ENCODE measurements at regions not wholly inside any gene's neighbourhood (a gene's known extent, or its start where the extent isn't known, plus 50 kb on each side); places are given as distances from the start of the nearest gene placed in this dataset.

DNA sequence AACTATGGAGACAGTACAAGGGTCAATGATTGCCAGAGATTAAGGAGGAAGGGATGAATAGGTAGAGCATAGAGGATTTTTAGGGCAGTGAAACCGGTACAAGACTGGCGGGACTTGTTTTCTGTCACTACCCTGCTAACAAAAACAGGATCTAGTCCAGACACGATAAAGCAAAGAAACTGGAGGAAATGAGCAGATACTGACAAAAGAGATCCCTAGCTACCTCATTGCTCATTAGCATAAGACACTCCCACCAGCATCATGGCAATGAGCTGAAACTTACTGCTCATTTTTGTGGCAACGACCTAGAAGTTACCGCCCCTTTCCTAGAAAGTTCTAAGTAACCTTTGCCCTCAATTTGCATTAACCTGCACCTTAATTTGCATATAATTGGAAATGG is 131.2 kb downstream of the ETAA1 start:
- H3K4me3 ChIP-seq (replicated peaks in 1 of 3; ENCODE audit: low read depth in 2 of 3, low read length in 3 of 3), result no peak overlapping the region
- no peak overlapping the region for H3K9ac ChIP-seq (ENCODE audit: insufficient read depth, low read length, poor library complexity, severe bottlenecking)
- no peaks in the 10 kb centered on the region for H3K4me1 ChIP-seq (ENCODE audit: control insufficient read depth in 1 of 2, insufficient read depth in 2 of 2, low read length in 2 of 2)
- Mint-ChIP-seq H3K4me1 (no peaks in the 10 kb centered on the region), H3K27me3 (ENCODE audit: low read depth in 3 of 3) (no peaks in the 10 kb centered on the region), H3K4me3 (no peak overlapping the region), H3K9me3 (peaks cover 0 to 14% (median 3%) of the 10 kb centered on the region in 7 donors), H3K27ac (no peak overlapping the region), H3K36me3 (no peaks in the 10 kb centered on the region)
- intact Hi-C loops (cut with micrococcal nuclease), result no loop called here
- no peak overlapping the region for H2AFZ ChIP-seq (ENCODE audit: insufficient read depth, low read depth, low read length, poor library complexity, severe bottlenecking)
- no peaks in the 10 kb centered on the region for H3K27me3 ChIP-seq (ENCODE audit: control insufficient read depth in 2 of 2, insufficient read depth in 2 of 2, low read length in 2 of 2)
- H4K20me1 ChIP-seq (ENCODE audit: insufficient read depth, low read length), result no peaks in the 10 kb centered on the region
- H3K9me3 ChIP-seq (replicated peaks in 1 of 2; ENCODE audit: control insufficient read depth in 1 of 2, insufficient read depth in 1 of 2, low read length in 2 of 2), result peaks cover 0 to 4% of the 10 kb centered on the region in 2 donors
- no peak overlapping the region for H3K4me2 ChIP-seq (replicated peaks; ENCODE audit: extremely low read depth, low read length, poor library complexity, severe bottlenecking)
- TF ChIP-seq, protein P1, sequence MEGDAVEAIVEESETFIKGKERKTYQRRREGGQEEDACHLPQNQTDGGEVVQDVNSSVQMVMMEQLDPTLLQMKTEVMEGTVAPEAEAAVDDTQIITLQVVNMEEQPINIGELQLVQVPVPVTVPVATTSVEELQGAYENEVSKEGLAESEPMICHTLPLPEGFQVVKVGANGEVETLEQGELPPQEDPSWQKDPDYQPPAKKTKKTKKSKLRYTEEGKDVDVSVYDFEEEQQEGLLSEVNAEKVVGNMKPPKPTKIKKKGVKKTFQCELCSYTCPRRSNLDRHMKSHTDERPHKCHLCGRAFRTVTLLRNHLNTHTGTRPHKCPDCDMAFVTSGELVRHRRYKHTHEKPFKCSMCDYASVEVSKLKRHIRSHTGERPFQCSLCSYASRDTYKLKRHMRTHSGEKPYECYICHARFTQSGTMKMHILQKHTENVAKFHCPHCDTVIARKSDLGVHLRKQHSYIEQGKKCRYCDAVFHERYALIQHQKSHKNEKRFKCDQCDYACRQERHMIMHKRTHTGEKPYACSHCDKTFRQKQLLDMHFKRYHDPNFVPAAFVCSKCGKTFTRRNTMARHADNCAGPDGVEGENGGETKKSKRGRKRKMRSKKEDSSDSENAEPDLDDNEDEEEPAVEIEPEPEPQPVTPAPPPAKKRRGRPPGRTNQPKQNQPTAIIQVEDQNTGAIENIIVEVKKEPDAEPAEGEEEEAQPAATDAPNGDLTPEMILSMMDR (IDR thresholded peaks at IDR 0.05), result no peak
- no peak for DNase-seq
- 80% methylated on average over 1 of the region's 5 CpGs for whole genome bisulfite sequencing (ENCODE audit: insufficient coverage)
- H3K79me2 ChIP-seq (ENCODE audit: insufficient read depth, low read length), result no peaks in the 10 kb centered on the region
- no peaks in the 10 kb centered on the region for H3K36me3 ChIP-seq (replicated peaks in 1 of 2; ENCODE audit: control insufficient read depth in 1 of 2, insufficient read depth in 2 of 2, low read length in 2 of 2)
- H3K27ac ChIP-seq (ENCODE audit: low read depth in 1 of 2, low read length in 2 of 2), result no peak overlapping the region

DNA sequence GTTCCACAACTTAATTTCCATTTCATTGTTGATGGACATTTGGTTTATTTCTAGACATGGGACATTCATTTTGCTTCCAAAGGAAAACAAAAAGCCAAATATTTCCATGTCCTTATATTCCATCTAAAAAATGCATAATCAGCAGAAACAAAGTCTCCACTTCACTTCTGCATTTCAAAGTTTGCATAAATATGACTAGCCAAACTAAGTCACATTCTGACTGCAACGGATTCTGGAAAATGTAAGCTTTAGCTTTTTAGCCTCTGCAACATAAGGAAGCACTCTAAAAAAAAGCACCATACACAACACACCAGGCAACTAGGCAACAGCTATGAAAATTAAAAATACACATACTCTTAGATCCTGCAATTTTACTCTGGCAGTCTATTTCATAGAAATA is 135.3 kb downstream of the ETAA1 start:
- no peak overlapping the region for H2AFZ ChIP-seq (ENCODE audit: insufficient read depth, low read depth, low read length, poor library complexity, severe bottlenecking)
- H3K9ac ChIP-seq (ENCODE audit: insufficient read depth, low read length, poor library complexity, severe bottlenecking), result no peak overlapping the region
- H3K36me3 ChIP-seq (replicated peaks in 1 of 2; ENCODE audit: control insufficient read depth in 1 of 2, insufficient read depth in 2 of 2, low read length in 2 of 2), result no peaks in the 10 kb centered on the region
- no peak overlapping the region for H3K27ac Mint-ChIP-seq
- DNase-seq, result no peak
- no peaks in the 10 kb centered on the region for H3K4me1 ChIP-seq (ENCODE audit: control insufficient read depth in 1 of 2, insufficient read depth in 2 of 2, low read length in 2 of 2)
- no peaks in the 10 kb centered on the region for H3K27me3 Mint-ChIP-seq (ENCODE audit: low read depth in 3 of 3)
- no peak overlapping the region for H3K27ac ChIP-seq (ENCODE audit: low read depth in 1 of 2, low read length in 2 of 2)
- no peak overlapping the region for H3K4me3 Mint-ChIP-seq
- peaks cover 0 to 6% of the 10 kb centered on the region in 2 donors for H3K9me3 ChIP-seq (replicated peaks in 1 of 2; ENCODE audit: control insufficient read depth in 1 of 2, insufficient read depth in 1 of 2, low read length in 2 of 2)
- no peaks in the 10 kb centered on the region for H3K36me3 Mint-ChIP-seq
- no peaks in the 10 kb centered on the region for H4K20me1 ChIP-seq (ENCODE audit: insufficient read depth, low read length)
- no peak overlapping the region for H3K4me2 ChIP-seq (replicated peaks; ENCODE audit: extremely low read depth, low read length, poor library complexity, severe bottlenecking)
- H3K4me1 Mint-ChIP-seq, result no peaks in the 10 kb centered on the region
- intact Hi-C loops (cut with micrococcal nuclease), result no loop called here
- H3K4me3 ChIP-seq (replicated peaks in 1 of 3; ENCODE audit: low read depth in 2 of 3, low read length in 3 of 3), result no peak overlapping the region
- no peaks in the 10 kb centered on the region for H3K27me3 ChIP-seq (ENCODE audit: control insufficient read depth in 2 of 2, insufficient read depth in 2 of 2, low read length in 2 of 2)
- TF ChIP-seq, protein P1 (IDR thresholded peaks at IDR 0.05), result no peak
- peaks cover 0 to 14% (median 3%) of the 10 kb centered on the region in 7 donors for H3K9me3 Mint-ChIP-seq
- H3K79me2 ChIP-seq (ENCODE audit: insufficient read depth, low read length), result no peaks in the 10 kb centered on the region
- WGBS (ENCODE audit: insufficient coverage), result 50% methylated on average over 1 of the region's 1 CpG
